ENCODE measurements at regions not wholly inside any gene's neighbourhood (a gene's known extent, or its start where the extent isn't known, plus 50 kb on each side); places are given as distances from the start of the nearest gene placed in this dataset.

DNA sequence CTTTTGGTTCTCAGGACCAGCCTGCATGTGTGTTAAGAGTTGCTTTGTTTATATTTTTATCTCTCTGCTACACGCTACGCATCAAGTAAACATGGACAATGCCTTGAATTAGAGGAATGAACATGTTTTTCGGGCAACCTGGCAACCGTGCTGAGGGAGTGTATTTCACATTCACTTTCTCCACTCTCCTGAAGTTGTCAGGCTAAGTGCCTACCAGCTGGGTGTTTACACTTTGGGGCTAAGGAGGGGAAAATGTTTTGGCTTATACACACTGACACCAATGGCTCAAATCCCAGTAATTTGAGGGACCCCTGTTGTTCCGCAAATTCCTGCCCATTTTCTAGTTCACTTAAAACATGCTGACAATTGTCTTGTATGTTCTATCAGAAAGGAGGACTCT is 141.5 kb upstream of the PDE7B start:
- TF ChIP-seq, protein P1, sequence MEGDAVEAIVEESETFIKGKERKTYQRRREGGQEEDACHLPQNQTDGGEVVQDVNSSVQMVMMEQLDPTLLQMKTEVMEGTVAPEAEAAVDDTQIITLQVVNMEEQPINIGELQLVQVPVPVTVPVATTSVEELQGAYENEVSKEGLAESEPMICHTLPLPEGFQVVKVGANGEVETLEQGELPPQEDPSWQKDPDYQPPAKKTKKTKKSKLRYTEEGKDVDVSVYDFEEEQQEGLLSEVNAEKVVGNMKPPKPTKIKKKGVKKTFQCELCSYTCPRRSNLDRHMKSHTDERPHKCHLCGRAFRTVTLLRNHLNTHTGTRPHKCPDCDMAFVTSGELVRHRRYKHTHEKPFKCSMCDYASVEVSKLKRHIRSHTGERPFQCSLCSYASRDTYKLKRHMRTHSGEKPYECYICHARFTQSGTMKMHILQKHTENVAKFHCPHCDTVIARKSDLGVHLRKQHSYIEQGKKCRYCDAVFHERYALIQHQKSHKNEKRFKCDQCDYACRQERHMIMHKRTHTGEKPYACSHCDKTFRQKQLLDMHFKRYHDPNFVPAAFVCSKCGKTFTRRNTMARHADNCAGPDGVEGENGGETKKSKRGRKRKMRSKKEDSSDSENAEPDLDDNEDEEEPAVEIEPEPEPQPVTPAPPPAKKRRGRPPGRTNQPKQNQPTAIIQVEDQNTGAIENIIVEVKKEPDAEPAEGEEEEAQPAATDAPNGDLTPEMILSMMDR (conservative IDR thresholded peaks at IDR 0.05 in 1 of 2, IDR thresholded peaks at IDR 0.05 in 1 of 2; ENCODE audit: low read depth in 1 of 2, low read length in 2 of 2) = no peak
- TF ChIP-seq EZH2 (IDR thresholded peaks at IDR 0.05; ENCODE audit: low read length, missing control alignments) = no peak
